Panc1 (cell line): ENCODE measurements at regions not wholly inside any gene's neighbourhood (a gene's known extent, or its start where the extent isn't known, plus 50 kb on each side); places are given as distances from the start of the nearest gene placed in this dataset.

Experiments used
- POLR2AphosphoS5 ChIP-seq: IDR thresholded peaks from 2 replicates; pipeline ENCODE4 v1.6.1; 2012; ENCODE audit warnings: mild to moderate bottlenecking, low read depth, low read length, moderate library complexity
- TF ChIP-seq, protein P1 (sequence below): fragments of 450-650 bp; IDR thresholded peaks from 2 replicates; pipeline ENCODE4 v1.5.1; 2017; ENCODE audit warnings: mild to moderate bottlenecking

DNA sequence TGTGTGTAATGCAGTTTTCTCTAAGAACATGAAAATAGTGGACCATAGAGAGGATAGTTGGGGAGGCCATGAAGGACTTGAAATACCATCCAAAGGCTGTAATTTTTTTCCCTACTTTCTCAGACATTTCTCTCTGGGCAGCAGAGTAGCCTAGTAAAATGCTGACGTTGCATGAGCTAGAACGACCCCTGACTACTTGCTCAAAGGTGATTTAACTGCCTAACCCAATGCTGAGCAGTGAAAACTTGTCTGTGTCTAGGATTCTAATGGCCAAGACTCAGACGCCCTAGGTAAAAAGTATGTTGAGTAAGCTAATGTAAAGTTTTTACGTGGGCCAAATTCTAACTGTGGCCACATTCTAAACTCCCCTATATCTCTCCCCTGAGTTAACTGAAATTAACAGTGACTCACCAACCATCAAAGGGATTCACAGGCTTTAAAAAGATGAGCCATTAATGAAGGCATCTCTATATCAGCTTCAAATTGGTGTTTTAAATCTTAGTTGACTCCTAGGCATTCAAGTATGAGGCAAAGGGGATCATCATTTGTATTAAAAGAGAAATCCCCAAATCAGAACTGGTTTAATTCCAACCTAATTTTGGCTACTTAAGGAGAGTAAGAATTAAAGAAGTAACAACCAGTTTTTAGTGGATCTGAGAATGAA lies 121.0 kb upstream of the GAS1 start:
- TF ChIP-seq POLR2AphosphoS5 = no peak
- TF ChIP-seq, protein P1, sequence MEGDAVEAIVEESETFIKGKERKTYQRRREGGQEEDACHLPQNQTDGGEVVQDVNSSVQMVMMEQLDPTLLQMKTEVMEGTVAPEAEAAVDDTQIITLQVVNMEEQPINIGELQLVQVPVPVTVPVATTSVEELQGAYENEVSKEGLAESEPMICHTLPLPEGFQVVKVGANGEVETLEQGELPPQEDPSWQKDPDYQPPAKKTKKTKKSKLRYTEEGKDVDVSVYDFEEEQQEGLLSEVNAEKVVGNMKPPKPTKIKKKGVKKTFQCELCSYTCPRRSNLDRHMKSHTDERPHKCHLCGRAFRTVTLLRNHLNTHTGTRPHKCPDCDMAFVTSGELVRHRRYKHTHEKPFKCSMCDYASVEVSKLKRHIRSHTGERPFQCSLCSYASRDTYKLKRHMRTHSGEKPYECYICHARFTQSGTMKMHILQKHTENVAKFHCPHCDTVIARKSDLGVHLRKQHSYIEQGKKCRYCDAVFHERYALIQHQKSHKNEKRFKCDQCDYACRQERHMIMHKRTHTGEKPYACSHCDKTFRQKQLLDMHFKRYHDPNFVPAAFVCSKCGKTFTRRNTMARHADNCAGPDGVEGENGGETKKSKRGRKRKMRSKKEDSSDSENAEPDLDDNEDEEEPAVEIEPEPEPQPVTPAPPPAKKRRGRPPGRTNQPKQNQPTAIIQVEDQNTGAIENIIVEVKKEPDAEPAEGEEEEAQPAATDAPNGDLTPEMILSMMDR = no peak
